ENCODE measurements at regions not wholly inside any gene's neighbourhood (a gene's known extent, or its start where the extent isn't known, plus 50 kb on each side); places are given as distances from the start of the nearest gene placed in this dataset.

GRCh38 chr12:39081910-39082309 is 176.5 kb upstream of the CPNE8 start:
- in situ Hi-C loops (cut with MboI; ENCODE audit: low sequenced_read_pairs in 4 of 4) (loop anchor here in 2 of 4 donors (25.0 kb wide), 2 partner anchors 745 to 970 kb away; no protein-coding TSS in a partner anchor), intact Hi-C loops (cut with DNase I; ENCODE audit: low total_unique reads) (no loop called here)
- Histone ChIP-seq H3K36me3 (no peaks in the 10 kb centered on the region), H3K27ac (no peak overlapping the region), H3K4me3 (no peak overlapping the region), H3K27me3 (no peaks in the 10 kb centered on the region), H3K9me3 (no peaks in the 10 kb centered on the region), H3K4me1 (no peaks in the 10 kb centered on the region)
- no peak for ATAC-seq
- TF ChIP-seq CTCF (IDR thresholded peaks at IDR 0.05 in 4 of 5, conservative IDR thresholded peaks at IDR 0.05 in 1 of 5): no peak
- TF ChIP-seq POLR2A (IDR thresholded peaks at IDR 0.05): no peak
- DNase-seq: no peak

GRCh38 chr12:39077226-39077625 is 171.8 kb upstream of the CPNE8 start:
- no peak for ATAC-seq
- in situ Hi-C loops (cut with MboI; ENCODE audit: low sequenced_read_pairs in 4 of 4) (loop anchor here in 2 of 4 donors (25.0 kb wide), 2 partner anchors 740 to 965 kb away; no protein-coding TSS in a partner anchor), intact Hi-C loops (cut with DNase I; ENCODE audit: low total_unique reads) (no loop called here)

GRCh38 chr12:39074063-39074462 is 168.7 kb upstream of the CPNE8 start:
- no peaks in the 10 kb centered on the region for H3K27me3 ChIP-seq
- DNase-seq: no peak
- H3K9me3 ChIP-seq: no peaks in the 10 kb centered on the region
- no peaks in the 10 kb centered on the region for H3K36me3 ChIP-seq
- TF ChIP-seq CTCF (IDR thresholded peaks at IDR 0.05 in 4 of 5, conservative IDR thresholded peaks at IDR 0.05 in 1 of 5): no peak
- in situ Hi-C loops (cut with MboI; ENCODE audit: low sequenced_read_pairs in 4 of 4): no loop called here
- H3K4me1 ChIP-seq: no peaks in the 10 kb centered on the region
- no peak overlapping the region for H3K27ac ChIP-seq
- no peak overlapping the region for H3K4me3 ChIP-seq
- no peak for ATAC-seq
- intact Hi-C loops (cut with DNase I; ENCODE audit: low total_unique reads): no loop called here

More at GRCh38 chr12:39077226-39077625, 171.8 kb upstream of the CPNE8 start:
- H3K9me3 ChIP-seq: no peaks in the 10 kb centered on the region
- DNase-seq: no peak
- TF ChIP-seq POLR2A (IDR thresholded peaks at IDR 0.05) (no peak), CTCF (IDR thresholded peaks at IDR 0.05 in 4 of 5, conservative IDR thresholded peaks at IDR 0.05 in 1 of 5) (no peak)
- H3K27me3 ChIP-seq: no peaks in the 10 kb centered on the region
- no peak overlapping the region for H3K4me3 ChIP-seq
- H3K27ac ChIP-seq: no peak overlapping the region
- no peaks in the 10 kb centered on the region for H3K4me1 ChIP-seq
- H3K36me3 ChIP-seq: no peaks in the 10 kb centered on the region

- TF ChIP-seq POLR2A (IDR thresholded peaks at IDR 0.05) (no peak), CTCF (IDR thresholded peaks at IDR 0.05 in 4 of 5, conservative IDR thresholded peaks at IDR 0.05 in 1 of 5) (no peak)
- no peak overlapping the region for H3K27ac ChIP-seq
- ATAC-seq (no peak), DNase-seq (no peak)
- H3K27me3 ChIP-seq: no peaks in the 10 kb centered on the region
- in situ Hi-C loops (cut with MboI; ENCODE audit: low sequenced_read_pairs in 4 of 4) (no loop called here), intact Hi-C loops (cut with DNase I; ENCODE audit: low total_unique reads) (no loop called here)
- H3K4me3 ChIP-seq: no peak overlapping the region
- no peaks in the 10 kb centered on the region for H3K4me1 ChIP-seq
- H3K9me3 ChIP-seq: no peaks in the 10 kb centered on the region
- no peaks in the 10 kb centered on the region for H3K36me3 ChIP-seq
Observed at GRCh38 chr12:39072658-39073057, 167.3 kb upstream of the CPNE8 start.

GRCh38 chr12:39071611-39072010 is 166.2 kb upstream of the CPNE8 start:
- TF ChIP-seq POLR2A (IDR thresholded peaks at IDR 0.05): no peak
- no peak for TF ChIP-seq CTCF (IDR thresholded peaks at IDR 0.05 in 4 of 5, conservative IDR thresholded peaks at IDR 0.05 in 1 of 5)
- intact Hi-C loops (cut with DNase I; ENCODE audit: low total_unique reads): no loop called here
- H3K9me3 ChIP-seq: no peaks in the 10 kb centered on the region
- ATAC-seq: no peak
- no peak for DNase-seq
- in situ Hi-C loops (cut with MboI; ENCODE audit: low sequenced_read_pairs in 4 of 4): no loop called here
- H3K27me3 ChIP-seq: no peaks in the 10 kb centered on the region
- no peak overlapping the region for H3K4me3 ChIP-seq
- no peaks in the 10 kb centered on the region for H3K36me3 ChIP-seq
- H3K27ac ChIP-seq: no peak overlapping the region
- no peaks in the 10 kb centered on the region for H3K4me1 ChIP-seq

Measured in gastrocnemius medialis (tissue), 4 donors.